A549 (cell line): ENCODE measurements at regions not wholly inside any gene's neighbourhood (a gene's known extent, or its start where the extent isn't known, plus 50 kb on each side); places are given as distances from the start of the nearest gene placed in this dataset.

ENCODE experiments used
- GATA3 ChIP-seq: IDR thresholded peaks from 2 replicates; pipeline ENCODE4 v1.6.1; 2012; ENCODE audit warnings: borderline replicate concordance
- HDAC2 ChIP-seq: fragments of 200-600 bp; sonication (generic); IDR thresholded peaks from 2 replicates; pipeline ENCODE4 v1.6.1; 2016
- JUN ChIP-seq, 2 experiments: fragments of >200 bp; sonication (Bioruptor Twin); formaldehyde crosslinking; IDR thresholded peaks; 2 replicates in 1 of 2; 3 replicates in 1 of 2; pipeline ENCODE4 v1.6.1; 2016 to 2017
- KDM5A ChIP-seq: fragments of 200-600 bp; sonication (generic); IDR thresholded peaks from 2 replicates; pipeline ENCODE4 v1.6.1; 2016; ENCODE audit warnings: antibody characterized with exemption, mild to moderate bottlenecking
- MAX ChIP-seq: IDR thresholded peaks from 2 replicates; pipeline ENCODE4 v1.6.1; 2012
- POLR2A ChIP-seq: IDR thresholded peaks from 2 replicates; pipeline ENCODE4 v1.6.1; 2012; ENCODE audit warnings: mild to moderate bottlenecking, low read length

GRCh38 chr2:184314829-184315228 is 283.5 kb upstream of the ZNF804A start:
- no peak for TF ChIP-seq HDAC2
- no peak for TF ChIP-seq MAX
- no peak for TF ChIP-seq JUN (IDR thresholded peaks at IDR 0.05)
- no peak for TF ChIP-seq GATA3
- TF ChIP-seq POLR2A, result no peak
- no peak for TF ChIP-seq KDM5A
